ENCODE measurements at regions not wholly inside any gene's neighbourhood (a gene's known extent, or its start where the extent isn't known, plus 50 kb on each side); places are given as distances from the start of the nearest gene placed in this dataset.

GRCh38 chr11:19525714-19526113 lies 186.9 kb upstream of the NAV2 start:
- no peak for TF ChIP-seq CTCF (IDR thresholded peaks at IDR 0.05; ENCODE audit: borderline replicate concordance, extremely low read depth, low read length, poor library complexity, severe bottlenecking)
- no peak for TF ChIP-seq EZH2 (IDR thresholded peaks at IDR 0.05; ENCODE audit: borderline replicate concordance, low read depth, low read length, severe bottlenecking)
